ENCODE measurements at regions not wholly inside any gene's neighbourhood (a gene's known extent, or its start where the extent isn't known, plus 50 kb on each side); places are given as distances from the start of the nearest gene placed in this dataset.

DNA sequence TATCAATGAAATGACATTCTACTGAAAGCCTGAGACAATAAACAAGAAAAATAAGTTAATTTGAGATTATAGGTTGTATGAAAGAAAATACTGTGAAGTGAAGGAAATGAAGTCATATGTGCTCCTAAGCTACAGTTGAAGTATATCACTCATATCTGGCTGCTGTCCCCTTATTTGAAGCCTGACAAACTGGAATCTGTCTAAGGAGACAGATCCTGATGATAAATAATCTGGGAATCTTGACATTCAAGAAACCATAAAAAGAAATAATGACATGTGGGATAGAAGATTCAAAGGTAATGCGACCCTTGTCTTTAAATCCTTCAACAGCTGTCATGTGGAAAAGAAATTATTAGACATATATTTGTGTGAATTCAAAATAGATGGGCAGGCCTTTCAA, 424.5 kb upstream of the LMCD1 start:
- ATAC-seq (ENCODE audit: low FRiP score) (no peak), DNase-seq (ENCODE audit: low spot score) (no peak)
- TF ChIP-seq, protein P1, sequence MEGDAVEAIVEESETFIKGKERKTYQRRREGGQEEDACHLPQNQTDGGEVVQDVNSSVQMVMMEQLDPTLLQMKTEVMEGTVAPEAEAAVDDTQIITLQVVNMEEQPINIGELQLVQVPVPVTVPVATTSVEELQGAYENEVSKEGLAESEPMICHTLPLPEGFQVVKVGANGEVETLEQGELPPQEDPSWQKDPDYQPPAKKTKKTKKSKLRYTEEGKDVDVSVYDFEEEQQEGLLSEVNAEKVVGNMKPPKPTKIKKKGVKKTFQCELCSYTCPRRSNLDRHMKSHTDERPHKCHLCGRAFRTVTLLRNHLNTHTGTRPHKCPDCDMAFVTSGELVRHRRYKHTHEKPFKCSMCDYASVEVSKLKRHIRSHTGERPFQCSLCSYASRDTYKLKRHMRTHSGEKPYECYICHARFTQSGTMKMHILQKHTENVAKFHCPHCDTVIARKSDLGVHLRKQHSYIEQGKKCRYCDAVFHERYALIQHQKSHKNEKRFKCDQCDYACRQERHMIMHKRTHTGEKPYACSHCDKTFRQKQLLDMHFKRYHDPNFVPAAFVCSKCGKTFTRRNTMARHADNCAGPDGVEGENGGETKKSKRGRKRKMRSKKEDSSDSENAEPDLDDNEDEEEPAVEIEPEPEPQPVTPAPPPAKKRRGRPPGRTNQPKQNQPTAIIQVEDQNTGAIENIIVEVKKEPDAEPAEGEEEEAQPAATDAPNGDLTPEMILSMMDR (IDR thresholded peaks at IDR 0.05) = no peak

DNA sequence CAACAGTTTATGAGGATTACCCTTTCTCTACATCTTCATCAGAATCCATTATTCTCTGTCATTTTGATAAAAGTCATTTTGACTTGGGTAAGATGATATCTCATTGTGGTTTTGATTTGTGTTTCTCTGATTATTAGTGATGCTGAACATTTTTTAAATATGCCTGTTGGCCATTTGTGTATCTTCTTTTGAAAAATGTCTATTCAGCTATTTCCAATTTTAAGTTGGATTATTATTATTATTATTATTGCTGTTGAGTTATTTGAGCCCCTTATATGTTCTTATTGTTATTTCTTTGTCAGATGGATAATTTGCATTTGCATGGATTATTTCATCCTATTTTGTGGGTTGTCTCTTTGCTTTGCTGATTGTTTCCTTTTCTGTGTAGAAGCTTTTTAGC, 421.2 kb upstream of the LMCD1 start:
- TF ChIP-seq, protein P1 (IDR thresholded peaks at IDR 0.05) = no peak
- DNase-seq (ENCODE audit: low spot score) = no peak
- ATAC-seq (ENCODE audit: low FRiP score) = no peak

DNA sequence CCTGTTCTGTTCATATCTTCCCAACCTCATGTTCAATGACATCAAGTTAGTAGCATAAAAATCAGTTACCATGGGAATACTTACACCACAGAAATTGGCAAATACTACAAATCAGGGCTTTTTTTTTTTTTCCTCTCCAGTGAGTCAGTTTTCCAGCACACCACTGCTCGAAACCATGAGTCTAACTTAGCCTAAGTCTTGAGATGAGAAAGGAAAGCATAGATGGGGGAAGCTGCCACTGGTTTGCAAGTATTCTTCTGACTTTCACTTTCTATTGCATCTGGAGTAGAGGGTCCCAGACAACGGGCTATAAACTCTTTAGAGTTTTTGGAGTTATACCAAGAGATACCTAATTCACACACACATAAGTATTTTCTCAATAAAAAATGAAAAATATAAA, 416.1 kb upstream of the LMCD1 start:
- no peak for ATAC-seq (ENCODE audit: low FRiP score)
- TF ChIP-seq, protein P1 (IDR thresholded peaks at IDR 0.05) = no peak
- DNase-seq (ENCODE audit: low spot score) = no peak

DNA sequence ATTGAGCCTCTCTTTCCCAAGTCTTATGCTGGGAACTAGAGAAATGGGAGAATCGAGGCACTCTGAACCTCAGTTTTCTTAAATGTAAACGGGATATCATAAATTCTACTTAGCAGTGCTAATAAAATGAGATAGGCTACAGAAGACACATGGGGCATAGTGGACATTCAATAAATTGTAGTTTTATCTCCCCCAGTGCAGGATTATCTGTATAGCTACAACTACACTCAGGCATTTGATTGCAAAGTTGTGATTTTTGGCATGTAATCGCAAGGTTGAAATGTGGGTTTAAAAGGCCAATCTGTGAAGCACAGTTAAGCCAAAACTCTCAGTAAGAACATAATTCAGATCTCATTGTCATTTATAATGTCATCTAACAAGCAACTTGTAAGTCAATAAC, 413.7 kb upstream of the LMCD1 start:
- TF ChIP-seq, protein P1 (IDR thresholded peaks at IDR 0.05) = no peak
- ATAC-seq (ENCODE audit: low FRiP score) (no peak), DNase-seq (ENCODE audit: low spot score) (no peak)

DNA sequence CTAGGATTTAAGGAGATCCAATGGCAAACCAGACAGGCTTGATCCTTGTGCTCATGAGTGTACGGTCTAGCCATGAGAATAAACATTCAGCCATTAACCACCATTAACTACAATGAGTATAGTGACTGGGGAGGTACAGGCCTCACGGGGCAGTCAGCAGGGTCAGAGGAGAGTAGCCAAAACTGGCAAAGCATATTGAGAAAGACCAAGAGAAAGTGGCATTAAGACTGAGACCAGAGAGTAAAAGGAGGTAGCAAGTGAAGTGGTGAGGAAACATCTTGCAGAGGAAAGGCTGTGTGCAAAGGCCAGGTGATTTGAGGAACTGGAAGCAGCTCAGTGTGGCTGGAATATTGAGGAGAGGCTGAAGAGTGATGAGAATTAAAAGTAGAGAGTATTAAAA, 407.2 kb upstream of the LMCD1 start:
- TF ChIP-seq, protein P1 (IDR thresholded peaks at IDR 0.05) = no peak
- no peak for ATAC-seq (ENCODE audit: low FRiP score)
- DNase-seq (ENCODE audit: low spot score) = no peak

DNA sequence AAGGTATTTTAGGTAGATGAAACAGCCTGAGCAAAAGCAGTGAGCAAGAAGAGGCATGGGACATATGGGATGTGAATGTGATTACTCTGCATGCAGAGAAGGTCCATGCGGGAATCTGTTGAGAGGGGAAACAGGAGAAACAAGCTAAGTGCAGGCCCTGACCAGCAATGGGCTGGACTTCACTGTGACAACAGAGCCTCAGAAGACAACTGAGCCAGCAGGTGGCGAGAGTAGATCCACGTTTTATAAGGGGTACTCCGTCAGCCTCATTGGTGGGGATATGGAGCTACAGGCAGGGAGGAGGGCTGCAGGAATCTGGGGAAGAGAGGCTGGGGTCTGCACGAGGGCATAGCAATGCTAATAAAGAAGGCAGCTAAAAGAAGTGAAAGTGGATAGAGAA, 405.9 kb upstream of the LMCD1 start:
- DNase-seq (ENCODE audit: low spot score) = no peak
- ATAC-seq (ENCODE audit: low FRiP score) = no peak
- TF ChIP-seq, protein P1 (IDR thresholded peaks at IDR 0.05) = no peak

DNA sequence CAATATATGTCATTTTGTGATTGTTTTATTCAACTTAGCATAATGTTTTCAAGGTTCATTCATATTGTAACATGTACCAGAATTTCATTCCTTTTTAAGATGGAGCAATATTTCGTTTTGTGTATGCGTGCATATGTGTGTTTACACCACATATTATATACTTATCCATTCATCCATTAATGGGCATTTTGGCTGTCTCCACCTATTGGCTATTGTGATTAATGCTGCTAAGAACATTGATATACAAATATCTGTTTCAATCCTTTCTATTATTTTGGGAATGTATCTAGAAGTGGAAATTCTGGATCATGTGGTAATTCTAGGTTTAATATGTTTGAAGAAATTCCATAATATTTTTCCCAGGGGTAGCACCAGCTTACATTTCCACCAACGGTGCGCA, 403.9 kb upstream of the LMCD1 start:
- TF ChIP-seq, protein P1 (IDR thresholded peaks at IDR 0.05) = no peak
- DNase-seq (ENCODE audit: low spot score) (no peak), ATAC-seq (ENCODE audit: low FRiP score) (no peak)

All from omental fat pad (tissue), 3 donors.